GM18507 (cell line): ENCODE measurements at regions not wholly inside any gene's neighbourhood (a gene's known extent, or its start where the extent isn't known, plus 50 kb on each side); places are given as distances from the start of the nearest gene placed in this dataset.
"Not testable (repeated sequence)": the region's sequence is repeated elsewhere in the genome, so short reads cannot be mapped to it uniquely, and the experiment has no call there.

Experiments used
- DNase-seq: peaks from one replicate; pipeline ENCODE4 v3.0.0; 2011; ENCODE audit warnings: low read depth; ENCODE audit not compliant: insufficient read length; ENCODE audit errors: extremely low spot score
- FAIRE-seq: peaks from 2 replicates; lab custom pipeline; 2011; peaks lifted over from hg19 to GRCh38; lab: Jason Lieb, UNC

GRCh38 chr4:128654465-128654864 is 155.0 kb upstream of the JADE1 start:
- FAIRE-seq (no peak), DNase-seq (no peak)

- DNase-seq (no peak), FAIRE-seq (no peak)
Observed at GRCh38 chr4:128653527-128654444, 155.7 kb upstream of the JADE1 start.

- FAIRE-seq: no peak
Observed at GRCh38 chr4:128649575-128650205, 159.8 kb upstream of the JADE1 start.

GRCh38 chr4:128649161-128649560 is 160.3 kb upstream of the JADE1 start:
- FAIRE-seq (no peak), DNase-seq (no peak)

More at GRCh38 chr4:128649575-128650205, 159.8 kb upstream of the JADE1 start:
- DNase-seq: no peak

GRCh38 chr4:128648021-128648420 is 161.5 kb upstream of the JADE1 start:
- no peak for FAIRE-seq
- no peak for DNase-seq

- DNase-seq, FAIRE-seq: not testable (repeated sequence)
Observed at GRCh38 chr4:128646893-128647292, 162.6 kb upstream of the JADE1 start.

- FAIRE-seq, DNase-seq: not testable (repeated sequence)
Observed at GRCh38 chr4:128644693-128645654, 164.5 kb upstream of the JADE1 start.

- not testable (repeated sequence) for FAIRE-seq
Observed at GRCh38 chr4:128644107-128644506, 165.4 kb upstream of the JADE1 start.

GRCh38 chr4:128641566-128641965 is 167.9 kb upstream of the JADE1 start:
- not testable (repeated sequence) for FAIRE-seq, DNase-seq

More at GRCh38 chr4:128644107-128644506, 165.4 kb upstream of the JADE1 start:
- not testable (repeated sequence) for DNase-seq

GRCh38 chr4:128639541-128640270 is 169.8 kb upstream of the JADE1 start:
- no peak for FAIRE-seq
- DNase-seq: no peak

GRCh38 chr4:128636906-128637305 is 172.6 kb upstream of the JADE1 start:
- DNase-seq (no peak), FAIRE-seq (no peak)

- DNase-seq (no peak), FAIRE-seq (no peak)
Observed at GRCh38 chr4:128635955-128636560, 173.4 kb upstream of the JADE1 start.

- DNase-seq (no peak), FAIRE-seq (no peak)
Observed at GRCh38 chr4:128635141-128635954, 174.2 kb upstream of the JADE1 start.

GRCh38 chr4:128633067-128633466 is 176.4 kb upstream of the JADE1 start:
- no peak for DNase-seq
- no peak for FAIRE-seq

GRCh38 chr4:128630871-128631270 is 178.6 kb upstream of the JADE1 start:
- no peak for DNase-seq
- FAIRE-seq: no peak

GRCh38 chr4:128623508-128624215 is 185.8 kb upstream of the JADE1 start:
- no peak for FAIRE-seq
- no peak for DNase-seq
